ENCODE measurements at regions not wholly inside any gene's neighbourhood (a gene's known extent, or its start where the extent isn't known, plus 50 kb on each side); places are given as distances from the start of the nearest gene placed in this dataset.
A peak's percentile ranks its signal among the peaks of the same experiment; 100 is the strongest.
"Not testable (repeated sequence)": the region's sequence is repeated elsewhere in the genome, so short reads cannot be mapped to it uniquely, and the experiment has no call there.

- DNase-seq: peak; percentile 16
These were observed 141.5 kb downstream of the GABRG2 start for GRCh38 chr5:162209005-162209605.

DNA sequence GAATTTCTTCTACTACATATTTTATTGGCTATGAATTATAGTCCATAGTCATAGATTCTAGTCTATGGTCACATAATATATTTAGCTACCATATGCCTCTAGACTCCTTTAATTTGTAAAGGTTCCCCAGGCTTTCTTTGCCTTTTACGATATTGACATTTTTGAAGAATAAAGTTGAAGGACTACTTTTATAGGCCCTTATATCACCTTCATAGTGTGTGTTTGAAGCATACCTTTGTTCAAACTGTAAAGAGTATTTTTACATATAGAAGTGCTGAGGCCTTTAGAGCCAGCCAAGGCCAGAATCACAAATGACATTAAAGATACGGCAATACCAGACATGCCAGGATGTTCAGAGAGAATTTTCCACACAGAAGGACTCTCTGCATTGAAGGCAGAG is 147.0 kb downstream of the GABRG2 start:
- DNase-seq: no peak

DNA sequence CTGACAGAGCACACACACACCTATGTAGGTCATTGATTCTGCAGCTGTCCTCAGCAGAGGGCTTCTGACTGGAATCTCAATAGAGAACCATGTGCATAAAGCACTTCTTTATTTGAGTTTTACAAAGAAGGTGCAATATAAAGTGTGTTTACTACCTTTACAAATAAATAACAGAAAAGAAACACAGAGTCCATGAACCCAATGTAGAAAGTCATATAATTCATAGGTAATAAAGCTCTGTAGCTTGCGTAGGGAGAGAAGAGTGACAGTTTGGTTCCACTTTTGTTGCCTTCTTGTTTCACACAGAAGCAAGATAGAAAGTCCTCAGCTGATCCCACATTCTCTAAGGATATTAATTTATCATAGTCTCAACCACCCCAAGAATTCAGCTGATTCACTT is 149.5 kb downstream of the GABRG2 start:
- DNase-seq: no peak

DNA sequence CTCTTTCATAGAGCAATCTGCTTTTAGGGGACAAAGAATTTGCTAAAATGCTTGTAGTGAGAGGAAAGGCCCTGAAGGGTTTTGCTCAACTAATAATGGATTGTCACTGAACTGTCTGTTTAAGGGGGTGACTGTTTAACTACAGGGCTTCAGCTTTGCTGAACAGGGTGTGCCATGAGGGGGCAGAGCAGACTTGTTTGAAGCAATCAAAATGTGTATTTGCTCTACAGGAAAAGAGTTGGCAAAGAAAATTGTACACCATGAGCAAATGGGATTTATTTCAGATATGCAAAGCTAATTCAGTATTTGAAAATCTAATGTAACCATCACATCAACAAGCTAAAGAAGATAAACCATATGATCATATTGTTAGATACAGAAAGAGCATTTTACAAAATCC is 154.3 kb downstream of the GABRG2 start:
- no peak for DNase-seq

- DNase-seq: no peak
These were observed 159.5 kb downstream of the GABRG2 start for GRCh38 chr5:162227075-162227474.

DNA sequence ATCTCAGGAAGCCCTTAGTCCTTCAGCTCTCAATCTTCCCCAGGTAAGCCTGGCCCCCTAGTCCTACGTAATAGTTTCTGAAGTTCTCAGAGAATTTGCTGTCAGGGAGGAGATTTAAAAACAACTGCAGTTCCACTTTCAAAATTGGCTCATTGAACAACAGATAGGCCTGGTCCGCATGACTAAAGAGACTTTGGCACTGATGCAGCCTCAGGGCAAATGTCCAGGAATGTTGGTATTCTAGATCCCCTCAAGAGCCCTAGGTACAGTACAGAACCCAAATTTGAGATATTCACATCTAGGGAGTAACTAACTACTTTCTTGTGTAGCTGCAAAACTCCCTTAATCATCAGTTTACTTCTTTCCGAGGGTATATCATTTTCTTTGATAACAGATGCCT is 162.8 kb downstream of the GABRG2 start:
- DNase-seq: no peak

GRCh38 chr5:162231522-162231921 is 163.9 kb downstream of the GABRG2 start:
- DNase-seq: no peak

DNA sequence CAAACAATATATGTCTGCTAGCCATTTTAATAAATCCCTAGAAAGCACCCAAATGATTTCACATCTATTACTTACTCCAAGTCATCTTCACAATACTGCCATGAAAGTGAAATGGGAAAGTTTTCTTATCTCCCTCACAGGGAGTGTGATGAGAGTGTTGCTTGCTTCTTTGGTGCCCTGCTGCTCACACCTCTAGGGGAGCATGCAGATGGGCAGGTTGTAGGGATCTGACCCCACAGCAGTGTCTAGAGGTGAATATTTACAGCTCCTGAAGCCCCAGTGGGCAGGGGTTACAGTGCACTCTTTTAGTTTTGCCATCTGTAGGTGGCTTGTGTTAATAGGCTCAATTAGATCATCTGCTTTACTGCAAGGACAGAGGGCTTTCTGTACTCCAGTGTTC is 173.2 kb downstream of the GABRG2 start:
- no peak for DNase-seq

DNA sequence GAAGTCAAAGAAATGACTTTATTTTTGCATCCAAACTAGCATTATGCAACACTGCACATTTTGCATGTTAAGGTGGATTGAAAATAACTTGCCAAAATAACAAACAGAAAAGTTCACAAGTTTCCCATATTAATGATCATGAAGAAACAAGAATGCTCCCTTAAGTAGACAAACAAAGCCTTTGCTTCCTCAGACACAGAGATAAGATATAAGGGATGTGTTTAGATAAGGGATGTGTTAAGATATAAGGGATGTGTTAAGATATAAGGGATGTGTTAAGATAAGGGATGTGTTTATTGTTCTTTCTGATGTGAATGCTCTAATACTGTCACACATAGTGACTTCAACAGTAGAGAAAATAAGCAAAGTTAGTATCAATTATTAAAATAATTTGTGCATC is 174.8 kb downstream of the GABRG2 start:
- no peak for DNase-seq

GRCh38 chr5:162243651-162244050 is 176.1 kb downstream of the GABRG2 start:
- no peak for DNase-seq

GRCh38 chr5:162248107-162248713 is 180.6 kb downstream of the GABRG2 start:
- DNase-seq: no peak

DNA sequence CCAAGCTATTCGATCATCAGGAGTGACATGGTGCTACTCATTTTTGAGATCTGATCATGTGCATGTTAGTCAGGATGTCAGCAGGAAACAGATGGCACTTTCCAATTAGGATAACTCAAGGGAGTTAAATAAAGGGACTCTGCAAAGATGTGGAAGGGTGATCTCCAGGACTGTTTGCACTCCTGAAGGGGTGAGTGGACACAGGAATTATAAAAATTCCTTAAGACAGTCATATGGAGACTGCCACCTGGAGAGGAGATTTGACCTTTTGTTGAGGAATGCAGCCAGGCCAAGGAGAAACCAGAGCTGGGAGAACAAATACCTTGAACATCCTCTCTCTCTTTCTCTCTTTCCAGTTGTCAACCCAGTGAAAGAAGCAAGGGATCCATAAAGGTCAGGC is 189.1 kb downstream of the GABRG2 start:
- no peak for DNase-seq

DNA sequence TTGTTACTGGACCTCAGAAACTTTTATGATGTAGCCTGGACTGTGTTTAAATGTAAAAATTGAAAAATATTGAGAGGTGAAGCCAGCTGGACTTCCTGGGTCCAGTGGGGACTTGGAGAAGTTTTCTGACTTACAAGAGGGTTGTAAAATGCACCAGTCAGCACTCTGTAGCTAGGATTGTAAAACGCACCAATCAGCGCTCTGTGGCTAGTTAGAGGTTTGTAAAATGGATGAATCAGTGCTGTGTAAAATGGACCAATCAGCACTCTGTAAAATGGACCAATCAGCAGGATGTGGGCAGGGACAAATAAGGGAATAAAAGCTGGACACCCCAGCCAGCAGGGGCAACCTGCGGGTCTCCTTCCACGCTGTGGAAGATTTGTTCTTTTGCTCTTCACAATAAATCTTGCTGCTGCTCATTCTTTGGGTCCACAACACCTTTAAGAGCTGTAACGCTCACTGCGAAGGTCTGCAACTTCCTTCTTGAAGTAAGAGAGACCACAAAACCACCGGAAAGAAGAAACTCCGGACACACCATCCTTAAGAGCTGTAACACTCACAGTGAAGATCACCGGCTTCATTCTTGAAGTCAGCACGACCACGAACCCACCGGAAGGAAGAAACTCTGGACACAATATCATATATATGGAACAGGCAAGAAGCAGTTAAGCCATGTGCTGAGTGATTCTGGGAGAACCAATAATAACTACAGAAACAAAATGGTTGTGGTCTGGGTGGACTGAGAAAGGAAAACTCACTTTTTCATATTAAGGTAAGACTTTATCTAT is 201.3 kb downstream of the GABRG2 start:
- DNase-seq: no peak

- no peak for DNase-seq
These were observed 204.8 kb downstream of the GABRG2 start for GRCh38 chr5:162272417-162272816.

DNA sequence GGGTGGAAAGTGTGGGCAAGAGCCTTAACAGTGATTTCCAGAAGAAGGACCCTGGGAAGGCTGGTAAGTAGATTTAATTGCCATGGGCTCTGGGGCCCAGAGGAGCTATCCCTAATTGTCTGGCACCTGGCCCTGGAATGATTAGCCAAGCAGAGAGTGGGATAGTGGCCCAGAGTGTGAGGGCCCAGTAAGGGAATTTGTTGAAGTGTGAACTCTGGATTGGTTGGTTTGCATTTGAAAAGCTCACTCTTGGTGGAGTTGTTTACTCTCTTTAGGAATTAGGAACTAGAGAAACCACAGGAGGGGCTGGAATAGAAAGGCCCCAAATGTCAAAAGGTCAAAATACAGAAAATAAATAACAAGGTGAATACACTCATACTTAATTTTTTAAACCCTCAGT is 207.1 kb downstream of the GABRG2 start:
- no peak for DNase-seq

GRCh38 chr5:162275387-162275786 is 207.8 kb downstream of the GABRG2 start:
- DNase-seq: not testable (repeated sequence)

DNA sequence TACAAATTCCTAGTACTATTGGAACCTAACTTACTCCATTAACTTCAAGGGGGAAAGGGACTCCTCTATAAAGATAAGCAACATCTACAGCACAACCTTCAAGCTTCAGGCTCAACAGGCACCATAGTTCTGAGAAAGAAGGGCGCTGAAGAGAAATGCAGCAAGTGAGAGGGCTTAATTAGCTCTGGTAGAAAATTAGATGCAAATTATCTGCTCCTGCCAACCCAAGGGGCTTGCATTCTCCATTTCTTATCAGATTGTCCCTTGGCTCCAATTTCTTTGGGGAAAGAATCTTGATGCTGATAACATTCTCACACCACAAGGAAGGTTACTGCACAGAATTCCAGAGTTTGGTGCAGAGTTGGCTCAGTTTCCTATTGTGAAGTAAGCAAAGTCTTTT is 214.6 kb downstream of the GABRG2 start:
- no peak for DNase-seq

DNA sequence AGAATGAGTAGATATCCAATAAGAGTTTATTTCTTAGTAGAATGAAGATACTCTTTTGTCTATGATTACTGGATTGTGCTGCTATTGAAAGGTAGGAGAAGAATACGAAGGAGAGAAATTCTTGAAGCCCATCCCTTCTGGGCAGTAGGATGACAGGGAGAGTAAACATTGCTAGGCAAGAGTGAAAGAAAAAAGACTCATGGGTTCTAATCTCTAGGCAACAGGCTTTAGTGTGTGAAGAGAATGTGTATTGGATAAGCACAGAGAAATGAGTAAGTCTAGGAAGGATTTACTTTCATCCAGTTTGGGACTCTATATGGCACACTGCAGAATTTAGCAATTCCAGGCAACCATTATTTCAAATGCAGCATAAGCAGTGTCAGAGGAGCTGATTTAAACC is 216.0 kb downstream of the GABRG2 start:
- DNase-seq: no peak

DNA sequence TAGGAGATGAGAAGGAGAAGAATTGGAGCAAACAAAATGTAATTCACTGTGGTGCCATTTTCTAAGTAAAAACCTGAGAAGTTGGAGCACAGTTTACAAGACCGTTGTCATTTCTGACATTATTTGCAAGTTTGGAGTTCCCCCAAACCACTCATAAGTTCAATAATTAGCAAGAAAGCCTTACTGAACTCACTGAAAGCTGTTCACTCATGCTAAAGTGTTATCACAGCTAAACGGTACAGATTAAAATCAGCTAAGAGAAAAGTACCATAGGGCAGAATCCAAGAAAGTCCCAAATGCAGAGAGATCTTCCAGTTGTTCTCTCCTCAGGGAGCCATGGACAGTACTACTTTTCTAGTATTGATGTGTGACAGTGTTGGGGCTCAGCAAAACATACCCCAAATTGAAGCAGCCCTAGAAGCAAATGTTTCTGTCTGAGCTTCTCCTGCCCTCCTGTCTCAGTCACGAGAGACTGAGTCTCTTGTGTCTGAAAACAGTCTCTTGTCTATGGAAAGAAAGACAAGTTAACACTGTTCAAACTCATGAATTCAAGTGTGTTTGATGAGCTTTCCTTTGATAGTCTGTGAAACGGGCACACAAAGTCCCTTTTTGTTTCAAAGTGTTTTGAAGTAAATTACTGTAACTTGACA is 221.2 kb downstream of the GABRG2 start:
- no peak for DNase-seq

GRCh38 chr5:162289489-162289888 is 221.9 kb downstream of the GABRG2 start:
- DNase-seq: no peak

DNA sequence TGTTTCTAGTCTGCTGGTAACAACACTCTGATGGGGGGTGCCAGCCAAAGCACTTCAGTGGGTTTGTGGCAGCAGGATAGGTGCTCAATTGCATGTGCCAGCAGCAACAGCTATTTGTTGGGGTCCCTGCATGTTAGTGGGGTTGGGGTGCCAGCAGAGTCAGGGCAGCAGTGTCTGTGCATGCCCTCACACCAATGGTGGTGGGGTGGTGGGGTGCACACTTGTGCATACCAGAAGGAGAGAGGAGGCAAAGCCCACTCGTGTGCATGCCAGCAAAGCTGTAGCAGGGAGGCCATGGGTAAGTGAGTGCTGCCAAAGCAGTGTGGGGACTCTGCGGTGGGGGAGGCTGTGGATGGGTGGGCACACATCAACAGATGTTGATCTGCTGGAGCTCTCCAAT is 232.2 kb downstream of the GABRG2 start:
- no peak for DNase-seq

DNA sequence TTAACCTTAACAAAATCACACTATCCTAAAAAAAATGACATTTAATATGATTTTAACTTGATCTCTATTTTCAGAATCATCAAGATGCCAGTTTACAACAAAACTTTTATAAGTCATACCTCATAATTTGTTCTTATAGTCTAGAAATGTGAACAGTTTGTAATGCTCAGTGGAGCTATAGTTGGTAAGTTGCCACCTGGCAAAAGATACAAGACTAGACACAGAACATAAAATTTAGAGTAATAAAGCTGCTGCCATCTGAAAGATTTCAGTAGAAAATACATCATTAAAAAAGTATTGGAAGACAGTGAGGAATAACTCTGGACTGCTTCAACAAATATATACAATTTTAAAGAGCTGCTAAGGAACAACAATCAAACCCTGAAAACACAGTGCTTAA is 233.8 kb downstream of the GABRG2 start:
- DNase-seq: no peak

DNA sequence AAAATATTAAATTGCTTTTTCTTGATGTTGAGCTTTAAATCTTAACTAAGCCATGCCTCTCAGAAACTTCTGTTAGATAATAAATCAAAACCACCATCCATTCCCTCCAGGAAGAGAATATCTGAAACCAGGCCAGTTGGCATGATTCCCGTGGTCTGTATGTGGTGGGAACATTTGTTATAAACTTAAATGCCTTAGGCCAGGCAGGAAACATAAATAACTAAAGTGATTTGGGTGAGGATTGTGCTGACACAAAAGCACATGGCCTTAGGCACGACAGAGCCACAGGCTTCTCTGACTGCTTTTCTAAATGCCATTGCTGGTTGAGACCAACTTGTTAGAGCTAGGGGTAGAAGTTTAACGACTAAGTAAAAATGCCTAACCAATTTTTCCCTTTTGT is 255.9 kb downstream of the GABRG2 start:
- DNase-seq: no peak

GRCh38 chr5:162324328-162324727 is 256.8 kb downstream of the GABRG2 start:
- DNase-seq: no peak
